IMR-90 (cell line): ENCODE measurements at regions not wholly inside any gene's neighbourhood (a gene's known extent, or its start where the extent isn't known, plus 50 kb on each side); places are given as distances from the start of the nearest gene placed in this dataset.

Experiments used
- ATAC-seq: fragments of 200-7000 bp; cut with Tn5 transposase; 2 replicates; pipeline ENCODE4 v1.9.1; 2020; ENCODE audit warnings: low read depth, mild to moderate bottlenecking, moderate library complexity
- BruUV-seq: library from RNA; stranded (reverse); fragments of 400-500 nt; replicated peaks from 2 replicates; lab custom pipeline; 2021; lab: Mats Ljungman, UMichigan
- CTCF ChIA-PET: fragments of 300-600 bp; formaldehyde crosslinking; extraction: SDS; loops from one replicate; lab custom pipeline; 2021; ENCODE audit warnings: antibody characterized with exemption; lab: Yijun Ruan, JAX
- POLR2A ChIA-PET: fragments of 300-600 bp; sonication (Branson Sonifier 250); formaldehyde crosslinking; loops from one replicate; lab custom pipeline; 2022; ENCODE audit warnings: antibody characterized with exemption; ENCODE audit not compliant: unreplicated experiment; lab: Charles Lee
- DNase-seq: peaks from one replicate; pipeline ENCODE4 v3.0.0; 2013
- H2AFZ ChIP-seq: replicated peaks from 2 replicates; pipeline ENCODE3; 2013; ENCODE audit warnings: low read length, mild to moderate bottlenecking; ENCODE audit not compliant: poor library complexity
- H2AK5ac ChIP-seq: 2 replicates; pipeline ENCODE4 v1.6.1; 2013; ENCODE audit warnings: low read depth, low read length, inconsistent platforms
- H2AK9ac ChIP-seq: replicated peaks from 2 replicates; pipeline ENCODE3; 2013; ENCODE audit warnings: mild to moderate bottlenecking, low read depth, low read length, moderate library complexity; ENCODE audit not compliant: poor library complexity
- H2BK120ac ChIP-seq: 2 replicates; pipeline ENCODE4 v1.6.1; 2013; ENCODE audit warnings: low read depth, low read length, inconsistent platforms
- H2BK15ac ChIP-seq: 3 replicates; pipeline ENCODE4 v1.6.1; 2013; ENCODE audit warnings: low read depth, low read length, inconsistent platforms
- H2BK20ac ChIP-seq: 2 replicates; pipeline ENCODE4 v1.6.1; 2013; ENCODE audit warnings: low read depth, mild to moderate bottlenecking, inconsistent platforms, low read length, moderate library complexity
- H2BK5ac ChIP-seq: 2 replicates; pipeline ENCODE4 v1.6.1; 2013; ENCODE audit warnings: mild to moderate bottlenecking, low read depth, low read length, inconsistent platforms; ENCODE audit not compliant: poor library complexity, severe bottlenecking
- H3K14ac ChIP-seq: replicated peaks from 2 replicates; pipeline ENCODE4 v1.6.1; 2013; ENCODE audit warnings: low read depth, low read length, inconsistent platforms
- H3K18ac ChIP-seq: 2 replicates; pipeline ENCODE4 v1.6.1; 2013; ENCODE audit warnings: low read depth, low read length, control low read depth
- H3K23ac ChIP-seq: 2 replicates; pipeline ENCODE4 v1.6.1; 2013; ENCODE audit warnings: low read depth, low read length, inconsistent platforms
- H3K27ac ChIP-seq: 2 replicates; pipeline ENCODE4 v1.5.1; 2013; ENCODE audit warnings: mild to moderate bottlenecking, control low read depth, low read length; ENCODE audit not compliant: insufficient read depth
- H3K27me3 ChIP-seq: 2 replicates; pipeline ENCODE4 v1.6.1; 2013; ENCODE audit warnings: low read length; ENCODE audit not compliant: control insufficient read depth, insufficient read depth
- H3K36me3 ChIP-seq: 2 replicates; pipeline ENCODE4 v1.6.1; 2013; ENCODE audit warnings: low read length, mixed read lengths; ENCODE audit not compliant: control insufficient read depth, insufficient read depth
- H3K4ac ChIP-seq: 2 replicates; pipeline ENCODE4 v1.6.1; 2013; ENCODE audit warnings: low read depth, low read length, inconsistent platforms
- H3K4me1 ChIP-seq: 2 replicates; pipeline ENCODE4 v1.6.1; 2013; ENCODE audit warnings: low read length, mixed read lengths; ENCODE audit not compliant: control insufficient read depth, insufficient read depth
- H3K4me2 ChIP-seq: 2 replicates; pipeline ENCODE4 v1.6.1; 2013; ENCODE audit warnings: low read depth, mild to moderate bottlenecking, control low read depth, low read length, moderate library complexity
- H3K4me3 ChIP-seq: 2 replicates; pipeline ENCODE4 v1.5.1; 2013; ENCODE audit warnings: low read depth, mild to moderate bottlenecking, control low read depth, low read length, moderate library complexity; ENCODE audit not compliant: insufficient read depth
- H3K56ac ChIP-seq: 2 replicates; pipeline ENCODE4 v1.6.1; 2013; ENCODE audit warnings: low read length, inconsistent platforms; ENCODE audit not compliant: insufficient read depth; ENCODE audit errors: extremely low read depth
- H3K79me1 ChIP-seq, 2 experiments: 2 replicates each; pipeline ENCODE4 v1.6.1; 2013; ENCODE audit warnings: low read length in 2 of 2, inconsistent platforms in 1 of 2, low read depth in 1 of 2
- H3K9ac ChIP-seq: 2 replicates; pipeline ENCODE4 v1.6.1; 2013; ENCODE audit warnings: low read depth, low read length, control low read depth
- H3K9me1 ChIP-seq: 2 replicates; pipeline ENCODE4 v1.6.1; 2013; ENCODE audit warnings: low read length, inconsistent platforms; ENCODE audit not compliant: insufficient read depth
- H3K9me3 ChIP-seq: 2 replicates; pipeline ENCODE4 v1.6.1; 2013; ENCODE audit warnings: low read length; ENCODE audit not compliant: control insufficient read depth, insufficient read depth
- H4K20me1 ChIP-seq: 2 replicates; pipeline ENCODE4 v1.6.1; 2013; ENCODE audit warnings: low read length, inconsistent platforms; ENCODE audit not compliant: insufficient read depth
- H4K5ac ChIP-seq: 2 replicates; pipeline ENCODE4 v1.6.1; 2013; ENCODE audit warnings: mild to moderate bottlenecking, low read depth, low read length, control low read depth
- H4K8ac ChIP-seq, 2 experiments: 2 replicates each; pipeline ENCODE4 v1.6.1; 2013; ENCODE audit warnings: low read depth in 2 of 2, low read length in 2 of 2, control low read depth in 1 of 2, inconsistent platforms in 1 of 2
- H4K91ac ChIP-seq: 2 replicates; pipeline ENCODE4 v1.6.1; 2013; ENCODE audit warnings: low read depth, low read length, inconsistent platforms; ENCODE audit not compliant: insufficient read depth
- BHLHE40 ChIP-seq: fragments of 150-350 bp; IDR thresholded peaks from 2 replicates; pipeline ENCODE4 v1.6.1; 2016; ENCODE audit warnings: mild to moderate bottlenecking, low read depth, low read length
- CEBPB ChIP-seq: IDR thresholded peaks from 2 replicates; pipeline ENCODE4 v1.6.1; 2012; ENCODE audit warnings: low read depth, low read length, improper control_type of control experiment
- CHD1 ChIP-seq: IDR thresholded peaks from 2 replicates; pipeline ENCODE4 v1.6.1; 2012; ENCODE audit warnings: low read depth, low read length, improper control_type of control experiment
- CTCF ChIP-seq: conservative IDR thresholded peaks from 2 replicates; pipeline ENCODE4 v1.5.1; 2012; ENCODE audit warnings: mild to moderate bottlenecking, low read depth, low read length, improper control_type of control experiment
- FOS ChIP-seq: fragments of 150-350 bp; IDR thresholded peaks from 2 replicates; pipeline ENCODE4 v1.6.1; 2016; ENCODE audit warnings: low read depth, low read length
- MAFK ChIP-seq: IDR thresholded peaks from 2 replicates; pipeline ENCODE4 v1.6.1; 2012; ENCODE audit warnings: low read depth, low read length, improper control_type of control experiment
- NFE2L2 ChIP-seq: fragments of 150-350 bp; IDR thresholded peaks from 2 replicates; pipeline ENCODE4 v1.6.1; 2016; ENCODE audit warnings: low read depth, mild to moderate bottlenecking, low read length
- RAD21 ChIP-seq: IDR thresholded peaks from 2 replicates; pipeline ENCODE4 v1.6.1; 2012; ENCODE audit warnings: low read length, improper control_type of control experiment
- RFX5 ChIP-seq: IDR thresholded peaks from 2 replicates; pipeline ENCODE4 v1.8.0; 2012; ENCODE audit warnings: low read depth, mild to moderate bottlenecking, low read length, moderate library complexity
- USF2 ChIP-seq: fragments of 150-350 bp; IDR thresholded peaks from 2 replicates; pipeline ENCODE4 v1.6.1; 2017; ENCODE audit warnings: mild to moderate bottlenecking, antibody characterized with exemption, low read length, low read depth
- WGBS, 2 experiments: methylation state at CpG; one replicate each; pipeline versions ENCODE4 v1.1.5 to v1.1.7; 2013; ENCODE audit warnings: missing lambda C conversion rate in 2 of 2; ENCODE audit not compliant: insufficient read length in 1 of 2; ENCODE audit errors: extremely low coverage in 2 of 2; 5-methylcytosine and 5-hydroxymethylcytosine counted together
- dilution Hi-C: fragments of 300-500 bp; cut with HindIII; formaldehyde crosslinking; loops from one replicate; pipeline ENCODE4 v1.14.3; 2018; ENCODE audit warnings: low sequenced_read_pairs; ENCODE audit not compliant: unreplicated experiment
- in situ Hi-C: fragments of 300-500 bp; cut with MboI; formaldehyde crosslinking; loops from 3 replicates; pipeline ENCODE4 v1.14.3; 2019; ENCODE audit warnings: low sequenced_read_pairs, inconsistent platforms, mixed read lengths
- intact Hi-C: fragments of 100-400 bp; cut with micrococcal nuclease; formaldehyde crosslinking; loops from 2 replicates; pipeline ENCODE4 v1.10.0; 2022

GRCh38 chr5:21623831-21624230 is 1229.3 kb downstream of the CDH12 start:
- no peak overlapping the region for H3K14ac ChIP-seq
- H3K23ac ChIP-seq = no peak overlapping the region
- no peak overlapping the region for H3K27ac ChIP-seq
- H3K27me3 ChIP-seq = no peaks in the 10 kb centered on the region
- TF ChIP-seq CHD1 = no peak
- no peak for TF ChIP-seq FOS
- TF ChIP-seq BHLHE40 = no peak
- TF ChIP-seq USF2 = no peak
- TF ChIP-seq NFE2L2 = no peak
- TF ChIP-seq CTCF = no peak
- TF ChIP-seq RAD21 = no peak
- no peak for TF ChIP-seq MAFK
- no peak for TF ChIP-seq CEBPB
- TF ChIP-seq RFX5 = no peak
- no peak overlapping the region for H3K4ac ChIP-seq
- ChIA-PET CTCF (no interaction called here), POLR2A (no interaction called here)
- H2AK5ac ChIP-seq = no peak overlapping the region
- DNase-seq = no peak
- H2AK9ac ChIP-seq = no peak overlapping the region
- no peak overlapping the region for H4K91ac ChIP-seq
- no peak overlapping the region for H4K5ac ChIP-seq
- no peak overlapping the region for H3K56ac ChIP-seq
- in situ Hi-C loops (no loop called here), intact Hi-C loops (no loop called here), dilution Hi-C loops (no loop called here)
- no peak overlapping the region for H2BK5ac ChIP-seq
- no CpG with 5 or more reads among the region's 2 CpGs for WGBS, 2 experiments
- BruUV-seq = no TSS peak
- H2BK15ac ChIP-seq = no peak overlapping the region
- no peaks in the 10 kb centered on the region for H3K9me3 ChIP-seq
- H2BK120ac ChIP-seq = no peak overlapping the region
- no peak overlapping the region for H3K18ac ChIP-seq
- H2AFZ ChIP-seq = no peak overlapping the region
- H2BK20ac ChIP-seq = no peak overlapping the region
- no peaks in the 10 kb centered on the region for H3K36me3 ChIP-seq
- no peak overlapping the region for H3K4me3 ChIP-seq
- H3K4me1 ChIP-seq = no peaks in the 10 kb centered on the region
- H4K8ac ChIP-seq = no peak overlapping the region
- H3K4me2 ChIP-seq = no peak overlapping the region
- H3K9ac ChIP-seq = no peak overlapping the region
- no peaks in the 10 kb centered on the region for H4K20me1 ChIP-seq
- no peaks in the 10 kb centered on the region for H3K9me1 ChIP-seq
- H3K79me1 ChIP-seq = no peaks in the 10 kb centered on the region
- no peak for ATAC-seq
